ENCODE measurements at regions not wholly inside any gene's neighbourhood (a gene's known extent, or its start where the extent isn't known, plus 50 kb on each side); places are given as distances from the start of the nearest gene placed in this dataset.
"Not testable (repeated sequence)": the region's sequence is repeated elsewhere in the genome, so short reads cannot be mapped to it uniquely, and the experiment has no call there.

DNA sequence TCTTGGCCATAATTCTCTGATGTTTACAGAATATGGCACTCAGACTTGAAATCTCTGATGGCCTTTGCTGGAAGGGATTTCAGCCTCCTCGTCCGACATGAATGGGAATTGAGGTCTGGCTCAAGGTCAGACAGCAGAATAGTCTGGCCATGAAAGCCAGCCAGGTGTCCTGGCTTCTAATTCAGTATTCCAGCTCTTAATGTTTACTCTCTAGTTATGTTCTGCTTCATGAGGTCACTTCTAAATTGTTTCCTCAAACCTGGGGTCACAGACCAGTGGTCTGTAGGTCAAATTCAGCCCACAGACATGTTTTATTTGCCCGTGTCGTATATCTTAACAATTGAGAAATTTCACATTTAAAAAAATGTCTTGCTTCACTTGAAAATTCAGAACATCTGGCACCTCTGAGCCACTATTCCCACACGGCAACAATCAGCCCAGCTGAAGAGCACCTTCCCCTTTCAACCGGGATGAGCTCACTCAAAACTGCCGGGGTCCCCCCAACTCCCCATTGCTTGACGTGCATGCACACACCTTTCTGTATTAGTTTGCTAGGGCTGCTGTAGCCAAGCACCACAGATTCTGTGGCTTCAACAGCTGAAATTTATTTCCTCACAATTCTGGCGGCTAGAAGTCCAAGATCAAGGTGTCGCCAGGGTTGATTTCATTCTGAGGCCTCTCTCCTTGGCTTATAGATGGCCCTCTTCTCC lies 243.5 kb downstream of the ENC1 start:
- DNase-seq = no peak

DNA sequence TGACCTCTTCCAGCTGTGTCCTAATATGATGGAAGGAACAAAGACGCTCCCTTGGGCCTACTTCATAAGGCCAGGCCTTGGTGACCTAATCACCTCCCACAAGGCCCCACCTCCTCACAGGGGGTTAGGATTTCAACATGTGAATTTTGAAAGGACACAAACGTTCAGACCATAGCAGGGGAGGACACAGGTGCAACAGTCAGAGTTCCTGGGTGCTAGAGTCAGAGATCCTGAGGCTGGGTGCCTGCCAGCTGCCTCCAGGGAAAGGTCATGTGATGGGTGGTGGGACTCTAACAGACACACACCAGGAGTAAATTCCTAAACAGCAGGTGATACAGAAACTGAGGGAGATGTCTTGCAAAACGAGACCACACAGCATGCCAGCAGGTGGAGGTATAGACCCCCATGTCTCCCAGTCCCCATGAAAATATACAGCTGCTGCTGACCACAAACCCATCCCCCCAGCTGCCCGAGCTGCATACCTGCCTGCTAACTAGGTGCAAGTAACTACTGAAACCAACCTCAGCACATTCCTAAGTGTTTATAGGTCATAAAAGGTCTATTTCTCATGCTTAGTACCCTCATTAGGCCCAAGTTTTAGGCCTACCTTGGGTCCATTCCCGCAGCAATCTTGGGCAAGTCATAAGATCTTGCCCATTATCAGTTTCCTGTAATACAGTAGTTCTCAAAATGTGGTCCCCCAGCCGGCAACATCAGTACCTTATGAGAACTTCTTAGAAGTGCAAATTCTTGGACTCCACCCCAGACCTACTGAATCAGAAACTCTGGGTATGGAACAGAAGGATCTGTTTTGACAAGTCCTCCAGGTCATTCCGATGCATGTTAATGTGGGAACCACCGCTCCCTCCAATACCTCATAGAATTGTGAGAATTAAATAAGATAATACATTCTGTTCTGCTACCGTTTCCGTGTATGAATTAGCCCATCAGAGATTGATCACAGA lies 245.3 kb downstream of the ENC1 start:
- no peak for DNase-seq

DNA sequence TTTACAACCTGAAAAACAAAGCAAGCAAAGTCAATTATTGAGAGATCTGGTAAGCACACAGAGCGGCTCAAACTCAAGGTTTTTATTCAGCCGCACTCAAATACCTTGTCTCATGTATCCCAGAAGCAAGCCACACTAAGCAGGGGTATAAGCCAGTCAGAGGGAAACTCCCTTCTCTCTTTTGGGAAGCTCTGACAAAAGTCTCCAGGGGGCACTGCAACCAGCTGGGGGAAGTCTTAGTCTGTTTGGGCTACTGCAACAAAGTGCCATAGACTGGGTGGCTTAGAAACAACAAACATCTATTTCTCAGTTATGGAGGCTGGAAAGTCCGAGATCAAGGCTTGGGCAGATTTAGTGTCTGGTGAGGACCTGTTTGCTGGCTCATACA lies 246.0 kb downstream of the ENC1 start:
- DNase-seq = no peak

DNA sequence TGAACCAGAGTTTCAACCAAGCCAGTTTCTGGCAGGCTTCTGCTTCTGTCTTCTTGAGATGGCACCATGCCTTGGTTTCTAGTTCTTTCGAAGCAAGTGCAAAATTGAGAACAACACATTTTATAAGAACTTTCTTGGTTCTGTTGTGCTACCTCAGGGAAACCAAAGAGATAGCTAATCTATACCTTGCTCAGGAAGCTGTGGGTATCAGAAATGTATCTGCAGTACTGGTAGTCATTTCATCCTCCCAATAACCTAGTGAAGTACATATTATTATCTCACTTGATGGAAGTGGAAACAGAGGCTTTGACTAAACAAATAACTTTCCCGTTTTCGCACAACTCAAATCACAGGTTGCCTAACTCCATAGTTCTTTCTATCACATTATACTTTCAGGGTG lies 246.6 kb downstream of the ENC1 start:
- no peak for DNase-seq

GRCh38 chr5:74392711-74393351 lies 247.7 kb downstream of the ENC1 start:
- no peak for DNase-seq

- DNase-seq = no peak
Observed at GRCh38 chr5:74391410-74391809, 249.1 kb downstream of the ENC1 start.

- no peak for DNase-seq
Observed at GRCh38 chr5:74390822-74391221, 249.7 kb downstream of the ENC1 start.

GRCh38 chr5:74390306-74390637 lies 250.3 kb downstream of the ENC1 start:
- no peak for DNase-seq

DNA sequence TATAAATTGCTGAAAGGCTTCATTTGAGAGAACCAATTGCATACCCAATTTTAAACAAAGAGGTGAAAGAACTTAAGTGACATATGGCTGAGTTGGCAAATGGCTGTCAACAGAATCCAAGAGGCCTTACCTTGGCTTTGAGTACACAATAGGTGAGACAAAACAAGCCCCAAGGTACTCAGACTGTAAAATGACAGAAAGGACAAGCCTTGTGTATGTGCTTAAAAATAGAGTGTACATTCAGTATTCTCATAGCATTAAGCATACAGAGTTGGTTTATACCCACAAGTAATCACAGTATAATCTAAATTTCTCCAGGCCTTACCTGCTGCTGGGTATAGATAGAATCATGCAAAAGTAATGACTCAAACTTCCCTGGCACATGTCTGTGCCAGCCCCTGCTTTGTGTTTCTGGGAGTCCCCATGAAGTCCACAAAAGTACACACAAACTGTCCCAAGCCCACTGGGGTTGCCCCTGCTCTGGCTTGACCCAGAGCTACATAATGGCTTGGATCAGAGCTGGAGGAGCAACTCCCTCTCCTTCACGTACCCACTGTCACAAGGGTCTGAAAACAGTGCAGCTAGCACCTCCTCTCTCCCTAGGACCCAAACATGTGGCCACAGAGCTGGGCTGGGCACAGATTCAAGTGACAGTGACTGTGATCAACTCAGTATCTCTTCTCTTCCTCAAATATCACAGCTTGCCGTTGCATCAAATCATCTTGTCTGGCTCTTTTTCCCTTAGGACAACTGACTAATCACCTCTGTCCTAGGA lies 250.8 kb downstream of the ENC1 start:
- no peak for DNase-seq

- not testable (repeated sequence) for DNase-seq
Observed at GRCh38 chr5:74388411-74388810, 252.1 kb downstream of the ENC1 start.

- DNase-seq = no peak
Observed at GRCh38 chr5:74386571-74387334, 253.8 kb downstream of the ENC1 start.

DNA sequence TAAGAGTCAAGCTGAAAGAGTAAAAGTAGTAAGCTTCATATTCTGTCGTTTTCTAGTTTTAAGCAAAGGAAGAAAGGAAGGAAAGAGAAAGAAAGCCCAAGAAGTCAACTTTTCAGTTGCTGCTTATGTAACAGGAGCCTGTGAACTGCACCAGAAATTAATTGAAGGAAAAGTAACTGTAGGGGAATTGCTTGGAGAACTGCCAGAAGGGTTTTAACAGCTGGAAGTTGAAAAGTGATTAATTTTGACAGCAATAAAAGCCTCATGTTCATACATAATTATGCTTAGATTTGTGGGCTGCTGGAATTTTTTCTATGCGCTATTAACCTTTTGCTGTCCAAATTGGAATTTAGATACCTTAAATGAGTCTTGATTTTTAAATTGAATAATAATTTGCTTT lies 255.7 kb downstream of the ENC1 start:
- DNase-seq = no peak

- DNase-seq = no peak
Observed at GRCh38 chr5:74382987-74383593, 257.4 kb downstream of the ENC1 start.

DNA sequence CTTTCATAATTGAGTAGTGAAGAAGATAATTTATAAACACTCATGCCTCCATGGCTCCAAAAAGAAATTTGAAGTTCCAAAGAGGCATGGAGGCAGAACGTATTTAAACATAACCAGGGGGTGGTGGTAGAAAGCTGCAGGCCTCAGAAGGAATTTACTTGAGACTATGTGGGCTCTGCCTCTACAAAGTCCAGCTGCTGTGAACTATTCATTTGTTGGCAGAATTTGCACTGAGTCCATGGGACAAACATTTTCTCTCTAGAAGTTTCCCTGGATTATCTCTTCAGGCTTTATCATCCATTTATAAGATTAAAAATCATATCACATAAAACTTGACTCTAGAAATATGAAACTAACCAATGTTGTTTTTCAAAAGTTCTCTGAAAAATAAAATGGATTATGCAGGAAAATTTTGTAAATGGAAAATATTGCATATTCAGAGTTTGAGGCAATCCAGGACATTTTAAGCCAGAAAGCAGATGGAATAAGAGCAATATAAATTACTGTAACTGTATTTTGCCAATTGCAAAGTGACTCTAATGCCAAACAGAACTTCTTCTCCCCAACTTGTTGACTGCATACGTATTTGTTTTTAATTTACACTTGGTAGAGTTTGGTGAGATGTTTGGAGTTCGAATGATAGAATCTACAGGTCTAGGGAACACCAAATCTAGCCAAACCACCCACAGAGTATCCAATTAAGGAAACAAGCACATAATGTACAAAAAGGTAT lies 258.2 kb downstream of the ENC1 start:
- DNase-seq = no peak

GRCh38 chr5:74380193-74380592 lies 260.3 kb downstream of the ENC1 start:
- DNase-seq = no peak

DNA sequence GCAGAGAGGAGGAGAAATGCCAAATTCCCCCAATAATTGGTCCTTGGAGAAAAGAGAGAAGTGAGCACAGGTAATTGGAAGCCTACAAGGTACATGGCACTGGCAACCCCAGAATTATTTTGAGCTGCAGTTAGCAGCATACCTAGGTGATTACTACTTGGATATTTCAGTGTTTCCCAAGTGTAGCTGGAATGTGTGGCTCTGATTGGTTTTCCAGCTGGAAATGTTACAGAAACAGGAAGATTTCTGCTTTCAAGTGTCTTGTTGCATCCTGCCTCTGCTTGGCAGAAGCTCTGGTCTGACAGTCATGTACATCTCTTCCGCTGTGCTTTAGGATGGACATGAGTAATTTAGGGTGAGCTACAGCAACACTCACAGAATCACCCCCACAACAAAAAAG lies 262.1 kb downstream of the ENC1 start:
- DNase-seq = no peak

DNA sequence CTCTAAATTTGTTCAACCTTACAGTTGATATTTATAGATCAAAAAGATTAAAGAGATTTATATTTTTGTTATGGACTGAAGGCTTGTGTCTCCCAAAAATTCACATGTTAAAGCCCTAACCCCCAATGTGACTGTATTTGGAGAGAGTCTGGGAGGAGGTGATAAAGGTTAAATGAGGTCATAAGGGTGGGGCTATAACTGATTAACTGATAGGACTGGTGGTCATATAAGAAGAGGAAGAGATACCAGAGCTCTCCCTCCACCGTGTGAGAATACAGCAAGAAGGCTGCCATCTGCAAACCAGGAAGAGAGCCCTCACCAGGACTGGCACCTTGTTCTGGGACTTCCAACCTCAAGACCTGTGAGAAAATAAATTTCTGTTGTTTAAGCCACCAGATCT lies 264.3 kb downstream of the ENC1 start:
- DNase-seq = no peak

DNA sequence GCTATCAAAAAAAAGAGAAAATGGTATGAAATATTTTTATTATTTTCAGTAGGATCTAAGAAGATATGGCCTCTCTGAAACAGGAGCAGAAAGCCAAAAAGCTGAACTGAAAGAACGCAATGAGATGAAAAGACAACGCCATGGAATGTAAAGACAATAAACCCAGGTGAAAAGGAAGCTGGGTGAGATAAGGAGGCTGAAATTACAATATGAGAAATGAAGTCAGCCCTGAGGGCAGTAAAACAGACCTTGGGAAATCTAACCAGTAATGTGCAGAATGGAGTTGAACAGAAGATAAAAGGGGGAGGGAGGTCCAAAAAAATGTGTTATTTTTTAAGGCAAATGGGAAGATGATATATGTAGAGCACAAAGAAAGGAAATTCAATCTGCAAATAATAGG lies 265.3 kb downstream of the ENC1 start:
- DNase-seq = no peak

- DNase-seq = no peak
Observed at GRCh38 chr5:74374656-74375055, 265.9 kb downstream of the ENC1 start.

DNA sequence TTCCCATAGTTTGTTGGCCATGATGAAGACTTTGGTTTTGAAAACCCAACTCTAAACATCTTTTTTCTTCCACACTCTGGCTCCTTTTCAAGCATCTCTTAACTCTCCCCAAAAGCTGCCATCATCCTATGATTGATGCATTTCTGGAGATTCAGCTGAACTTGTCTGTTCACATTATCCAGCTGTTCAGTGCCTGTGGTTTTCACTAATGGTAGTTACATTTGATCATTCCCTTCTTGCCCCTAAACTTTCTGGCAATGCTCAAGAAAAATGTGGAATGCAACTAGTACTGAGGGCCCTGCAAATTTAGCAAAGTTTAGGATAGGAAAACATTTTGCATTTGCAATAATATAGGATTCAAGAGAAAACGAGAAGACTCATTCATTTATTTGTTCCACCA lies 267.5 kb downstream of the ENC1 start:
- DNase-seq = no peak

DNA sequence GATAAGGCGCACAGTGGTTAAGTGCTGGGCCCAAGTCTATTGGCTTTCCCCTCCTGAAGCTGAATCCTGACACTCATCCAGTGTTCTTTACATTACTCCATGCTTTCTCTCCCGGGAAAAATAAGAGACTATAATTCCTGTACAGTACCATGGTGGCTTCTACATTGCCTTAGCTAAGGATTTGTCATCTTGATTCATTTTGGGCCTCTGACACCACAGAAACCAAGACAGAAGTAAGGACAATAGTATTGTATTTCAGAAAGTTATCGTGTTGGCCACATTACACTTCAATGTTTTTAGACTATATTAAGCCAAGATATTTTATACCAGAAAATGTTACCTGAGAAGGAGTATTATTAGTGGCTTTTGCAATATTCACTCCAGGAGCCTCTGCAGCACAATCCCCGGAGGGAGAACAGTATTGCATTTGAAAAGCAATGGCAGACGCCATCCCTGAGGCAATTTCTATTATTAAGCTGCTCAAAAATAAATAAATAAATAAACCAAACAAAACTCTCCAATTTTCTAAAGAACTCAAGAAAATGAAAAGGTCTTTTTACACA lies 267.9 kb downstream of the ENC1 start:
- no peak for DNase-seq

All from amniotic stem cell (primary cell).